ENCODE measurements at regions not wholly inside any gene's neighbourhood (a gene's known extent, or its start where the extent isn't known, plus 50 kb on each side); places are given as distances from the start of the nearest gene placed in this dataset.

- no peak for DNase-seq (ENCODE audit: extremely low read depth in 1 of 11, low read depth in 9 of 11, low spot score in 4 of 11)
These were observed 202.7 kb downstream of the FOXL1 start for GRCh38 chr16:86781046-86781445.

DNA sequence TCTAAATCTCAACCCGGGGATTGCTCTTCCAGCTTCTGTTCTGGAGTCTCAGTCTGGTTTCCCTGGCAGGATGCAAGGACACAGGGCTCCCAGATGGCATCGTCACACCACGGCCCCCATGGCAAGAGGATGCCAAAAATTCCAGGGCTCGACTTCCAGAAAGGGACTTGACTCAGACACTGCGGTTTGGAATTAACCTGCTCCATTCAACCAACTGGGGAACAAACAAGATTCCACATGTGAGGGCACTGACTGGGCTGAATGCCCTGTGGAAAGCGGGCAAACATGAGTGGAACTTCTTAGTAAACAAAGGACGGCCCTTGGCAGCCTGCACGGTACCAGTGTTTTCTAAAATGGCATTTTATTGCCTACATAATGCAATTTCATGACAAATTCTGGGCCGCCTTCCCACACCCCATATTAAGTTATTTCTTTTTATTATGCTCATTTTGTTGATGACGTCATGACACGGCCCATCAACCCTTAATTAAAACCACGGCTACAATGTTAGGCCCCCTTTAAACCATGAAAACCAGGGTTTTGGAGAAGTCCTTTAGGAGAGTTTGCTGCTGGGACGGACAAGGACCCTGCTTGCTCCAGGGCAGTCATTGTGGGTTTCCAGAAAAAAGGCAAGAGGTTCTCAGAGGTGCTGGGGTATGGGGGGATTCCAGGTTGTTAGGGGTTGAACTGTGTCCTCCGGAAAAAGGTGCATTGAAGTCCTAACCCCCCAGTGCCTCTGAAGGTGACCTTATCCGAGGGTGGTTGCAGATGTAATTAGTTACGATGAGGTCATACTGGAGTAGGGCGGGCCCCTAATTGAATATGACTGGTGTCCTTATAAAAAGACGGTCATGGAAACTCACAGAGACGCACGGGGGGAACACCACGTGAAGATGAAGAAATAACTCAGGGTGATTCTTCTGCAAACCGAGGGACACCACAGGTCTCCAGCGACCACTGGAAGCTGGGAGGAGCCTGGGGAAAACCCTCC is 205.6 kb downstream of the FOXL1 start:
- no peak for DNase-seq (ENCODE audit: extremely low read depth in 1 of 11, low read depth in 9 of 11, low spot score in 4 of 11)

DNA sequence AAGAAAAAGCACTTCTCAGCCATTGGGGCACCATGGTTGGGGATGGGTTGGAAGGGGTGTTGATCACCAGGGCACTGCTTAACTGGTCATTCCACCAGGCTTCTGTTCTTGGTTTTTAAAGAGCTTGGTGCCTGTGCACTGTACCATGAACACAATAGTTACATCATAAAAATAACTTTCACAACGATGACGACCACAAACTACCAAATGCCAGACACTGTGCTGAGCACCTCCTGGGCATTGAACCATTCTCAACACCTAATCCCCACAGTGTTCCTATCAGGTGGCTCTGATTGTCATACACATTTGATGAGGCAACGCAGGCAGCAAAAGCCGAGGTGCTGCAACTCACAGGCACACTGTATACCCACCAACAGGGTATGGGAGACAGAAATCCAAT is 208.0 kb downstream of the FOXL1 start:
- DNase-seq (ENCODE audit: extremely low read depth in 1 of 11, low read depth in 9 of 11, low spot score in 4 of 11): no peak

- DNase-seq (ENCODE audit: extremely low read depth in 1 of 11, low read depth in 9 of 11, low spot score in 4 of 11): no peak
These were observed 208.6 kb downstream of the FOXL1 start for GRCh38 chr16:86786994-86787393.

GRCh38 chr16:86787538-86787937 is 209.2 kb downstream of the FOXL1 start:
- no peak for DNase-seq (ENCODE audit: extremely low read depth in 1 of 11, low read depth in 9 of 11, low spot score in 4 of 11)

DNA sequence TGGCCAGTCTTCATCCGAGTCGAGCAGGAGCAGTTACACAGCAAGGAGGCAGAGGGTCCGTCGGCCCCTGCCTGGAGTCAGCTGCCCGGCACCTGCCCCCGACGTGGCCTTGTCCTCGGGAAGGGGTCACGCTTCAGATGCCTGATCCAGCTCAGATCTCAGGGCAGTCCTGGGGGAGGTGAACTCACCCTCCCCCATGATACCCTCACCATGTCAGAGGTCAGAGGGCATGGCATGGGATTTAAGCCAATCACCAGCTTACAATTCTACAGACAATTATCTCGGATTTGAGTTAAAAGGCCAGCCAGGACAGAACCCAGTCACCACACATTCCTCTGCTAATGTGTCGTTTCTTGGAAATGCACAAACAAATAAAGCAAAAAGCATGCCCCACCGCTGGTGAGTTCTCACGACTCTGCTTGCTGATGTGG is 211.3 kb downstream of the FOXL1 start:
- DNase-seq (ENCODE audit: extremely low read depth in 1 of 11, low read depth in 9 of 11, low spot score in 4 of 11): no peak

DNA sequence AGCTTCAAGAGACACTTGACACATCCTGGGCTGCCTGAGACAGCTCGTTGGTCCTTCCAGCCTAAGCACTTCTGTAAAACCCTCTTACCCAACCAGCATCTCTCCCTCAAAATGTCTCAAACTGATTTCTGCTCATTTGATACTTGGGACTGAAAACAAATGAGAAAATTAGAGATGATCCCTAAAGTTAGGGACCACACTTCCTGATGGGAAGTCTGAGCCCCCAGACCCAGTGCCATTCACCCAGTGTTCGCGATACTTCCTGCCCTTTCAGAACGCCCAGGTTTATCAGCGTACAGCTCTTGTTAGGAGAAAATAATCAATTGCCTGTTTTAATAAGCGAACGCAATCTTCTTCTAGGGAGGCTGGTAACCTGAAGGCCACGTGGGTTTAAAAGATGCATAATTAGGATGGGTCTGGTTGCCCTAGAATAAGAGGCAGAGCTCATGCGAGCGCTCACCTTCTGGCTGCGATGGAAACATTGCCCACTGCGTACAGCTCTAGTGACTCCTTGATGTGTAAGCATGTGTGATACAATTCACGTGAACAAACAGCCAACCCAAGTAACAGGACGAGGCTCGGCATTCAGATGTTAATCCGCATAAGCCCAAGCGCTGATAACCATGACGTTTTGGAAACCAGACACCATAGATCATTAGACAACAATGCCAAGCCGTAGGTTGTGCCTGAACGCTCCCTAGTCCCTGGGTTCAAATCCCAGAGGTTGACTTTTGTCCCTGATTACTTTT is 213.1 kb downstream of the FOXL1 start:
- DNase-seq (ENCODE audit: extremely low read depth in 1 of 11, low read depth in 9 of 11, low spot score in 4 of 11): no peak

DNA sequence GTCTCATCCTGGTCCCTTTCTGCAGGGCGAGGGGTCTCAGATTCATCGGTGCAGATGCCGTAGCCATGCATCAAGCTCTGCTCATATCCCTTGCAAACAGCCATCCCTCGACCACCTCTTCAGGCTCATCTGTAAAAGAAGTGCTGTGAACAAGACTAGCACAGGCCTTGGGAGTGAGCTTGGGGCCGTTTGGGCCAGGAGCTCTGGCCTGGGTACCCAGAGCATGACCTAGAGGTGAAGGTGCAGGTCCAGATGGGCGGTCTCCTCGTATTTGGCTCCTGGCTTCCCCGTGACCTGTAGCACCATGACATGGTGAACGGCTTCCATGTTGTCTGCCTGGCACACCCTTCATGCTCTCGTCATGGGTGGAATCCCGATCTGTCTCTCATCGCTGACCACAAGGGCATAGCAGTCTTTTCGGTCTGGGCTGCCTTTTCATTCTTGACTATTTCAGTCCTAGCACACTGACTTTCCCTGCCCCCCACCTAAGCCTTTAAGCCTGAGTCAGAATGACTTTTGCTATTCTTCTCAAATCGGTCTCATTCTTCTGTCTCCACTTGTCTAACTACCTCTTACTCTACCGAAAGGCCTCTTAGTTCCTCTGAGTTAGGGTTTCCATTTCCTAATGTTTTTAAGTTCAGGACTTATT is 216.0 kb downstream of the FOXL1 start:
- no peak for DNase-seq (ENCODE audit: extremely low read depth in 1 of 11, low read depth in 9 of 11, low spot score in 4 of 11)

GRCh38 chr16:86797700-86798099 is 219.4 kb downstream of the FOXL1 start:
- no peak for DNase-seq (ENCODE audit: extremely low read depth in 1 of 11, low read depth in 9 of 11, low spot score in 4 of 11)

DNA sequence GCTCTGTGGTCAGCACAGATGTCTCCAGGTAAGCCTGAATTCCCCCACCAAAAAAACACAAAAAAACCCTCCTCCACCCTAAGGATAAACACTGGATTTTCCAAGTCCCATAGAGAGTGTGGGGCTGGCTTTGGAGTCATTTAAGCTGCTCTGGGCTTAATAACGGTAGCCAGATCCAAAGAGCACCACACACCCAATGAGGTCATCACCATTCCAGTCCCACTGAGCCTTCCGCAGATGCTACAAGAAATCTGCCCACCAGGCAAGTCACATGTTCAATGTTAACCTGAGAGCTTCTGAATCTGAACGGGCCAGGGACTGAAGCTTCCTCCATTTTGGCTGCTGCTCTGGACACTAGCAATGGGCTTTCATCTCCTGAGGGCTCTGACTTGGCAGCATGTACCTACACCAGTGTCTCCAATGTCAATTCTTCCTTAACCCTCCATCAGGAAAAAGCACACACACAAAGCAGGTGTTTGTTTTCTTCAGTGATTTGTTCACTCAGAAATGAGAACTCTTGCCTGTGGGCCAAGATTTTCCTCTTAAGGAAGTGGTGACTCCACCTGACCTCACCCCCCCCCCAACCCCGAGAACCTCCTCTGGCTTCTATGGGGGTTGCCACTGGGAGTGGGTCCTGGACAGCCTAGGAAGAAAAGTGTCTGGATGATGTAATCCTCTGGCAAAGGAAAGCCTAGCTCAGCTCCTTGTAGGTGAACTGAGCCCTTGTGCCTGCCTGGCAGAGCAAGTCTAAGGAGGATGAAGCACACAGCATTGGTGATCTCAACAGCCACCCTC is 220.1 kb downstream of the FOXL1 start:
- no peak for DNase-seq (ENCODE audit: extremely low read depth in 1 of 11, low read depth in 9 of 11, low spot score in 4 of 11)

DNA sequence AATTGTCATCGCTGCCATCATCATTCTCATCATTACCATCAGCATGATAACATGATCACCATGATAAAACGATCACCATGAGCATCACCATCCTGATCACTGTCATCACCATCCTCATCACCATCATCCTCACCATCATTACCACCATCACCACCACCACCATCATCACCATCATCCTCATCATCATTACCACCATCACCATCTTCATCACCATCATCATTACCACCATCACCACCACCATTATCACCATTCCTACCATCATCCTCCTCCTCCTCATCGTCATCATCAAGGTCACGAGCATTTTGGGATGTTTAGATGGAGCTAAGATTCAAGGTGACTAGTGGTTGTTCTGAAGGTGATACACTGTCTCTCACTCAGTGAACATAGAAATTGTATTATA is 221.0 kb downstream of the FOXL1 start:
- no peak for DNase-seq (ENCODE audit: extremely low read depth in 1 of 11, low read depth in 9 of 11, low spot score in 4 of 11)

DNA sequence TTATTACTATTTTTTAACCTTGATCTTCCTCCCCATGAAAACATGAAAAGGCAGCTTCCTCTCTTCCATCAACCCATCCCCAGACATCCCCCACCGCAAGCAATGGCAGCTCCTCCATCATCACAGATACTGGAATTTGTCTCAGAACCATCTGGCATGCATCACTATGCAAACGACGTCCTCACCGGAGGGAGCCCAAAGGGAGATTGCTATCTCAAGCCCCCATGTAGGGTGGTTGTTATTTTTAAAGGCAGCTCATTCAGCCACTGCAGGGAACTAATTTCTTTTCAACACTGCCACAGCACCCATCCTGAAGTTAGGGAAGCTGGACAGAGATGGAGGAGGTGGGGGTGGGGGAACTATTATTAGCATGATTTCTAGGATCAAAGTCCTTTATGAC is 222.5 kb downstream of the FOXL1 start:
- no peak for DNase-seq (ENCODE audit: extremely low read depth in 1 of 11, low read depth in 9 of 11, low spot score in 4 of 11)

DNA sequence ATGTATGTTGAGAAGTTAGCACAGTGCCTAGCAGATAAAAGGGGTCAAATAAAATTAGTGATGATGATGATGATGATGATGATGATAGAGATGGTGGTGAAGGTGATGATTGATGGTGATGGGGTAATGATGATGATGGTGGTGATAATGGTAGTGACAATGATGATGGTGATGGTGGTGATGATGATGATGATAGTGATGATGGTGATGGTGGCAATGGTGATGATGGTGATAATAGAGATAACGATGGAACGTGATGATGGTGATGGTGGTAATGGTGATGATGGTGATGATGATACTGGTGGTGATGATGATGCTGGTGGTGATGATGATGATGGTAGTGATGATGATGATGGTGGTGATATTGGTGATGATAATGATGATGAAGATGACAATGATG is 223.7 kb downstream of the FOXL1 start:
- DNase-seq (ENCODE audit: extremely low read depth in 1 of 11, low read depth in 9 of 11, low spot score in 4 of 11): no peak

DNA sequence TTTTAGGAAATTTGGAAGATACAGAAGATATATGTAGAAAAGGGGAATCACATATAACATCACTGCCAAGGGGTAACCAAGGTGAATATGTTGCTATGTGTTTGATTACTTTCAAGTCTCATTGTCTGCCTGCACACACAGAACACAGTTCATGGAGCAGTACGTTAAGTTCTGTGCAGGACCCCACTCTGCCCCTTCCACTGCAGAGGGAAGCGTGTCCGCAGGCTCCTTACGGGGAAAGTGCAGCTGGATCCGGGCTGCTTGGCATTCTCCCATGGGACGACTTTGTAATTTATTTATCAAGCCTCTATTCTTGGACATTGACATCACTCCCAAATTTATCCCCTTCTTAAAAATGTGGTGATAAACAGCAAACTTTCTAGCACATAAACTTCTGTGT is 226.8 kb downstream of the FOXL1 start:
- DNase-seq (ENCODE audit: extremely low read depth in 1 of 11, low read depth in 9 of 11, low spot score in 4 of 11): no peak

- no peak for DNase-seq (ENCODE audit: extremely low read depth in 1 of 11, low read depth in 9 of 11, low spot score in 4 of 11)
These were observed 228.0 kb downstream of the FOXL1 start for GRCh38 chr16:86806181-86806837.

DNA sequence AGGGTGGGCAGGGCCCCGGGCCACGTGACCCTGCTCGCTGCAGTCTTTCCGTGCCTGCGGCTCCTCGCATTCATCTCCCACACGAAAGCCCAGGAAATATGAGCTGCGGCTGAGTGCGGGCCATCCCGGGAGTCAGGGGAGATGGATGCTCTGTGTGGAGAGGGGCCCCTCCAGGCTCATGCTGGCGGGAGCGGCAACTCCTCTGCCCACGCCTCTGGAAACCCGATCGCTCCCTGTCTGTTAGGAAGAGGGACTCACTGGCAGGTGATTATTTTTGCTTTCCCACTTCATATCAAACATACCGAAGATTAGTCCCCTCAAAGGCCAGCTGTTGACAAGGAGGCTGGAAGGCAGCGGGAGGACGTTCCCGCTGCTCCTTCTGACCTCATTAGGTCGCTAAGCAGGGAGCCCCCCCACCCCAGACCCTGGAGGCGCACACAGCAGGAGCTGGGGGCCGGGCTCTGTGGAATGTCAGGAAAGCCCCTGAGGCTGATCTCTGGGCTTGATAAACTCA is 228.5 kb downstream of the FOXL1 start:
- DNase-seq (ENCODE audit: extremely low read depth in 1 of 11, low read depth in 9 of 11, low spot score in 4 of 11): peak in 10 of 11 donors; percentile 28 to 79 (median 62)

GRCh38 chr16:86808863-86809444 is 230.6 kb downstream of the FOXL1 start:
- DNase-seq (ENCODE audit: extremely low read depth in 1 of 11, low read depth in 9 of 11, low spot score in 4 of 11): no peak

GRCh38 chr16:86809458-86809955 is 231.2 kb downstream of the FOXL1 start:
- no peak for DNase-seq (ENCODE audit: extremely low read depth in 1 of 11, low read depth in 9 of 11, low spot score in 4 of 11)
